Lower leg skin (tissue), 4 donors: ENCODE measurements at regions not wholly inside any gene's neighbourhood (a gene's known extent, or its start where the extent isn't known, plus 50 kb on each side); places are given as distances from the start of the nearest gene placed in this dataset.
A peak's percentile ranks its signal among the peaks of the same experiment; 100 is the strongest.

Experiments
- DNase-seq, 2 donors: peaks; one replicate each; pipeline ENCODE4 v3.0.0-alpha.2; 2019; ENCODE audit warnings: low spot score in 2 of 2
- H3K4me3 ChIP-seq: fragments of 200-600 bp; sonication (generic); 2 replicates; pipeline ENCODE4 v1.5.1; 2017; ENCODE audit warnings: mild to moderate bottlenecking, low read depth; ENCODE audit not compliant: poor library complexity, severe bottlenecking
- CTCF ChIP-seq, 3 donors: fragments of 450-650 bp; IDR thresholded peaks; one replicate each; pipeline ENCODE4 v1.5.1; 2016; ENCODE audit warnings: antibody characterized with exemption in 3 of 3, mild to moderate bottlenecking in 3 of 3, moderate library complexity in 2 of 3
- POLR2A ChIP-seq, 2 donors: fragments of 450-650 bp; IDR thresholded peaks; one replicate each; pipeline ENCODE4 v1.6.1; 2016 to 2017; ENCODE audit warnings: antibody characterized with exemption in 2 of 2, mild to moderate bottlenecking in 1 of 2, moderate library complexity in 1 of 2
- WGBS, 2 donors: methylation state at CpG; one replicate each; pipeline ENCODE4 v1.1.5; 2018; 5-methylcytosine and 5-hydroxymethylcytosine counted together
- intact Hi-C: fragments of 100-400 bp; cut with DNase I; formaldehyde crosslinking; loops from one replicate; pipeline ENCODE4 v1.15.0; 2023; ENCODE audit warnings: low total_unique reads

GRCh38 chr3:137061186-137061585 is 103.4 kb downstream of the IL20RB start:
- intact Hi-C loops, result no loop called here
- 67 to 76% methylated on average over 4 of the region's 4 CpGs for WGBS, 2 donors
- no peak overlapping the region for H3K4me3 ChIP-seq
- TF ChIP-seq CTCF (IDR thresholded peaks at IDR 0.05) (no peak), POLR2A (IDR thresholded peaks at IDR 0.05) (no peak)
- DNase-seq, result no peak

GRCh38 chr3:137062250-137062649 is 104.5 kb downstream of the IL20RB start:
- intact Hi-C loops, result no loop called here
- TF ChIP-seq POLR2A (IDR thresholded peaks at IDR 0.05) (no peak), CTCF (IDR thresholded peaks at IDR 0.05) (no peak)
- H3K4me3 ChIP-seq, result no peak overlapping the region
- 74% methylated on average over 2 of the region's 2 CpGs for WGBS, 2 donors
- no peak for DNase-seq

GRCh38 chr3:137065381-137065780 is 107.6 kb downstream of the IL20RB start:
- 55 to 77% methylated on average over 1 of the region's 1 CpG for WGBS, 2 donors
- intact Hi-C loops, result no loop called here
- H3K4me3 ChIP-seq, result no peak overlapping the region
- no peak for TF ChIP-seq POLR2A (IDR thresholded peaks at IDR 0.05)
- TF ChIP-seq CTCF (IDR thresholded peaks at IDR 0.05), result no peak
- no peak for DNase-seq

- 36 to 75% methylated on average over 2 of the region's 2 CpGs for WGBS, 2 donors
- no peak overlapping the region for H3K4me3 ChIP-seq
- TF ChIP-seq POLR2A (IDR thresholded peaks at IDR 0.05) (no peak), CTCF (IDR thresholded peaks at IDR 0.05) (no peak)
- intact Hi-C loops, result no loop called here
- no peak for DNase-seq
These were observed 108.3 kb downstream of the IL20RB start for GRCh38 chr3:137066092-137066491.

- 25 to 26% methylated on average over 1 of the region's 1 CpG for WGBS, 2 donors
- no peak for TF ChIP-seq CTCF (IDR thresholded peaks at IDR 0.05)
- no peak for TF ChIP-seq POLR2A (IDR thresholded peaks at IDR 0.05)
- no peak overlapping the region for H3K4me3 ChIP-seq
- intact Hi-C loops, result no loop called here
- DNase-seq, result no peak
These were observed 113.3 kb downstream of the IL20RB start for GRCh38 chr3:137071104-137071503.

GRCh38 chr3:137075020-137075419 is 117.2 kb downstream of the IL20RB start:
- no peak overlapping the region for H3K4me3 ChIP-seq
- peak in 1 of 2 donors; percentile 22 for DNase-seq
- intact Hi-C loops, result no loop called here
- TF ChIP-seq POLR2A (IDR thresholded peaks at IDR 0.05) (no peak), CTCF (IDR thresholded peaks at IDR 0.05) (no peak)
- 41 to 47% methylated on average over 2 of the region's 2 CpGs for WGBS, 2 donors
